ENCODE measurements at regions not wholly inside any gene's neighbourhood (a gene's known extent, or its start where the extent isn't known, plus 50 kb on each side); places are given as distances from the start of the nearest gene placed in this dataset.

DNA sequence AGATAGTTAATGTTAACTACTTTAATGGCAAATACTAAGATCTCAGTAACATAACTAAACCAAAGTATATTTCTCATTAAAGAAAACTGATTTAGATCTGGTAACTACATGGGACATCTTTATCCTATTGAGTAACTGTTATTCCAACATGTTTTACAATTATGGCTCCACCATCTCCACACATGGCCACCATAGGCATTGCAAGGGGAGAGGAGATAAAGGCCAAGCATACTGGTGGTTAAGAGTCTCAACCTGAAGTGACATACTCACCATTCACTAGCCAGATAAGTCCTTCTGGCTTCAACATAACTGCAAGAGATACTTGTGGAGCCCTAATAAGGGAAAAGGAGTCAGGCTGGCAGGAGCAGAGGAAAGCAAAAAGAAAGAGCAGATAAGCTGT lies 1586.4 kb upstream of the SPRY2 start:
- TF ChIP-seq, protein P1, sequence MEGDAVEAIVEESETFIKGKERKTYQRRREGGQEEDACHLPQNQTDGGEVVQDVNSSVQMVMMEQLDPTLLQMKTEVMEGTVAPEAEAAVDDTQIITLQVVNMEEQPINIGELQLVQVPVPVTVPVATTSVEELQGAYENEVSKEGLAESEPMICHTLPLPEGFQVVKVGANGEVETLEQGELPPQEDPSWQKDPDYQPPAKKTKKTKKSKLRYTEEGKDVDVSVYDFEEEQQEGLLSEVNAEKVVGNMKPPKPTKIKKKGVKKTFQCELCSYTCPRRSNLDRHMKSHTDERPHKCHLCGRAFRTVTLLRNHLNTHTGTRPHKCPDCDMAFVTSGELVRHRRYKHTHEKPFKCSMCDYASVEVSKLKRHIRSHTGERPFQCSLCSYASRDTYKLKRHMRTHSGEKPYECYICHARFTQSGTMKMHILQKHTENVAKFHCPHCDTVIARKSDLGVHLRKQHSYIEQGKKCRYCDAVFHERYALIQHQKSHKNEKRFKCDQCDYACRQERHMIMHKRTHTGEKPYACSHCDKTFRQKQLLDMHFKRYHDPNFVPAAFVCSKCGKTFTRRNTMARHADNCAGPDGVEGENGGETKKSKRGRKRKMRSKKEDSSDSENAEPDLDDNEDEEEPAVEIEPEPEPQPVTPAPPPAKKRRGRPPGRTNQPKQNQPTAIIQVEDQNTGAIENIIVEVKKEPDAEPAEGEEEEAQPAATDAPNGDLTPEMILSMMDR (IDR thresholded peaks at IDR 0.05; ENCODE audit: low read depth, low read length), result no peak
- TF ChIP-seq POLR2A (IDR thresholded peaks at IDR 0.05; ENCODE audit: extremely low read depth, insufficient read length) (no peak), MYC (IDR thresholded peaks at IDR 0.05; ENCODE audit: low read depth, low read length) (no peak)
